Stimulated activated naive B cell treated with anti-CD40 and anti-IgM and Interleukin-4, amounts not matched to agents 10 μg/mL and 1 μg/mL and 100 μg/mL, for 72 hours (primary cell): ENCODE measurements at regions not wholly inside any gene's neighbourhood (a gene's known extent, or its start where the extent isn't known, plus 50 kb on each side); places are given as distances from the start of the nearest gene placed in this dataset.
"Not testable (repeated sequence)": the region's sequence is repeated elsewhere in the genome, so short reads cannot be mapped to it uniquely, and the experiment has no call there.

Source experiments
- ATAC-seq, 2 donors: fragments of 150-1000 bp; cut with Tn5 transposase; replicated peaks; 2 replicates each; pipeline ENCODE4 v1.10.0; 2021; ENCODE audit warnings: moderate library complexity in 1 of 2
- DNase-seq: peaks from one replicate; pipeline ENCODE4 v3.0.0; 2021
- H3K27ac Mint-ChIP-seq: one replicate; pipeline ENCODE4 v1.8.0; 2022; ENCODE audit warnings: mild to moderate bottlenecking, mixed read lengths
- H3K27me3 Mint-ChIP-seq, 2 donors: one replicate each; pipeline ENCODE4 v1.8.0; 2022; ENCODE audit warnings: mixed read lengths in 2 of 2
- H3K36me3 Mint-ChIP-seq, 2 donors: one replicate each; pipeline ENCODE4 v1.8.0; 2022; ENCODE audit warnings: mixed read lengths in 2 of 2, mild to moderate bottlenecking in 1 of 2
- H3K4me1 Mint-ChIP-seq, 2 donors: one replicate each; pipeline ENCODE4 v1.8.0; 2022; ENCODE audit warnings: mixed read lengths in 2 of 2, mild to moderate bottlenecking in 1 of 2
- H3K4me3 Mint-ChIP-seq, 2 donors: one replicate each; pipeline ENCODE4 v1.8.0; 2022; ENCODE audit warnings: mild to moderate bottlenecking in 2 of 2, mixed read lengths in 2 of 2, moderate library complexity in 1 of 2
- H3K9me3 Mint-ChIP-seq, 2 donors: one replicate each; pipeline ENCODE4 v1.8.0; 2022; ENCODE audit warnings: mixed read lengths in 2 of 2, mild to moderate bottlenecking in 1 of 2

DNA sequence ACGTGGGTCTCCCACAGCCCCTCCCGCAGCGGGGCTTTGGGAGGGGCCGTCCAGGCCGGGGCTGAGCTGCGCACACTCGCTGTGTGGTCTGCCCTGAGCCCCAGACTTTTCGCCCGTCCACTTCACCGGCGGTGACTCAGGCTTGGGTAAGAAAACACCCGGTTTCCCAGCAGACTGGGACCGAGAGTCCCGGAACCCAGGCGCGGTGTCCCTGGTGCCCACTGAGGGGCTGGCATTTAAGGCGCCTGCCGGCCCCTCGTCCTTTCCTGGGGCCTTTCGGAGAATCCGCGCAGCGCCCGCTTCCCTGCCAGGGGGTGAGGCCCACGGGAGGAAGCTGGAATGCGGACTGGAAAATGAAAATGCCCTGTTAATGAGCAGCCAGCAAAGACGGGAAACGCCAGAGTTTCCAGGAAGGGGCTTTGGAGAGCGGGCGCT is 100.3 kb downstream of the C16orf95 start:
- H3K4me1 Mint-ChIP-seq: no peaks in the 10 kb centered on the region
- H3K27ac Mint-ChIP-seq: no peak overlapping the region
- ATAC-seq (no peak), DNase-seq (no peak)
- H3K4me3 Mint-ChIP-seq: no peak overlapping the region
- H3K9me3 Mint-ChIP-seq: peaks cover 0 to 6% of the 10 kb centered on the region in 2 donors
- H3K36me3 Mint-ChIP-seq: no peaks in the 10 kb centered on the region
- peaks cover 7 to 9% of the 10 kb centered on the region in 2 donors for H3K27me3 Mint-ChIP-seq

DNA sequence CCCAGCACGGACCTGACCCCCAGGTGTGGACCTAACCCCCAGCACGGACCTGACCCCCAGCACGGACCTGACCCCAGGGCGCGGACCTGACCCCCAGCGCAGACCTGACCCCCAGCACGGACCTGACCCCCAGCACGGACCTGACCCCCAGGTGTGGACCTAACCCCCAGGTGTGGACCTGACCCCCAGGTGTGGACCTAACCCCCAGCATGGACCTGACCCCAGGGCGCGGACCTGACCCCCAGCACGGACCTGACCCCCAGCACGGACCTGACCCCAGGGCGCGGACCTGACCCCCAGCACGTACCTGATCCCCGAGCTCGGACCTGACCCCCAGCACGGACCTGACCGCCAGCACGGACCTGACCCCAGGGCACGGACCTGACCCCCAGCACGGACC is 99.4 kb downstream of the C16orf95 start:
- not testable (repeated sequence) for DNase-seq, H3K36me3 Mint-ChIP-seq, H3K4me1 Mint-ChIP-seq, H3K9me3 Mint-ChIP-seq, ATAC-seq, H3K4me3 Mint-ChIP-seq, H3K27me3 Mint-ChIP-seq, H3K27ac Mint-ChIP-seq

DNA sequence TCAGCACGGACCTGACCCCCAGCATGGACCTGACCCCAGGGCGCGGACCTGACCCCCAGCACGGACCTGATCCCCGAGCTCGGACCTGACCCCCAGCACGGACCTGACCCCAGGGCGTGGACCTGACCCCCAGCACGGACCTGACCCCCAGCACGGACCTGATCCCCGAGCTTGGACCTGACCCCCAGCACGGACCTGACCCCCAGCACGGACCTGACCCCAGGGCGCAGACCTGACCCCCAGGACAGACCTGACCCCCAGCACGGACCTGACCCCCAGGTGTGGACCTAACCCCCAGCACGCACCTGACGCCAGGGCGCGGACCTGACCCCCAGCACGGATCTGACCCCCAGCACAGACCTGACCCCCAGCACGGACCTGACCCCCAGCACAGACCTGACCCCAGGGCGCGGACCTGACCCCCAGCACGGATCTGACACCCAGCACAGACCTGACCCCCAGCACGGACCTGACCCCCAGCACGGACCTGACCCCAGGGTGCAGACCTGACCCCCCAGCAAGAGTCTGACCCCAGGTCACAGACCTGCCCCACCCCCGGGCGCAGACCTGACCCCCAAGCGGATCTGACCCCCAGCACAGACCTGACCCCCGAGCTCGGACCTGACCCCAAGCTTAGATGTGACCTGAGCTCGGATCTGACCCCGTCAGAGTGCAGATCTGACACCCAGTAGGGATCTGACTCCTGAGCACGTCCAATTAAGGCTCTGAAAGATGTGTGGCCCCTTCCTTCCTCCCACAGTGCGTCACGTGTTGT is 98.7 kb downstream of the C16orf95 start:
- Mint-ChIP-seq H3K4me3 (no peak overlapping the region), H3K4me1 (no peaks in the 10 kb centered on the region), H3K9me3 (peaks cover 0 to 6% of the 10 kb centered on the region in 2 donors), H3K27me3 (peaks cover 7 to 9% of the 10 kb centered on the region in 2 donors), H3K27ac (no peak overlapping the region), H3K36me3 (no peaks in the 10 kb centered on the region)
- no peak for DNase-seq
- ATAC-seq: no peak

DNA sequence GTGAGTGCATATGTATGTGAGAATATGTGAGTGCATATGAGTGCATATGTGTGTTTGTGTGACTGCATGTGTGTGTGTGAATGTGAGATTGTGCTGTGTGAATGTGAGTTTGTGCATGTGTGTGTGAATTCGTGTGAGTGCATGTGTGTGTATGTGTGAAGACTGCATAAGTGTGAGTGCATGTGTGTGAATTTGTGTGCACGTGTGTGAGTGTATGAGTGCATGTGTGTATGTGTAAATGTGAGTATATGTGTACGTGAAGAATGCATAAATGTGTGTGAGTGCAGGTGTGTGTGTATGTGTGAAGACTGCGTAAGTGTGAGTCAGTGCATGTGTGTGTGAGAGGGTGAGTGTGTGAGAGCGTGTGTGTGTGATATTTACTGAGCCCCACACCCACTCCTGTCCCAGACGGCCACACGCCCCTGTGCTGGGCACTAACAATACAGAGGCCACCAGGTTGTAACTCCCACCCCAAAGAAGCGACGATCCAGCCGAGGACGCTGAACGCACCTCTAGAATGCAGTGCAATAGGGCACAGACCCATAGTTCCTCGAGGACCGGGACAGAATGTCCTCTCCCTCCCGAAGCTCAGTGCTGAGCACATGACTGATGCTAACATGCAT is 97.8 kb downstream of the C16orf95 start:
- DNase-seq (no peak), ATAC-seq (no peak)
- Mint-ChIP-seq H3K4me3 (no peak overlapping the region), H3K4me1 (no peaks in the 10 kb centered on the region), H3K36me3 (no peaks in the 10 kb centered on the region), H3K9me3 (peaks cover 0 to 6% of the 10 kb centered on the region in 2 donors), H3K27me3 (peaks cover 7 to 9% of the 10 kb centered on the region in 2 donors), H3K27ac (no peak overlapping the region)

DNA sequence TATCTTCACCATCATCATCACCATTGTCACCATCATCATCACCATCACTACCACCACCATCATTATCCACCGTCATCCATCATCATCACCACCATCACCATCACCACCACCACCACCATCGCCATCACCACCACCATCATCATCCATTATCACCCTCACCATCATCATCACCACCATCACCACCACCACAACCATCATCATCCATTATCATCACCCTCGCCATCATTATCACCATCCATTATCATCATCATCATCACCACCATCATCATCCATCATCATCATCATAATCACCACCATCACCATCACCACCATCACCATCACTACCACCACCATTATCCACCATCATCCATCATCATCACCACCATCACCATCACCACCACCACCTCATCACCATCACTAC is 95.6 kb downstream of the C16orf95 start:
- H3K27me3 Mint-ChIP-seq: peaks cover 7 to 9% of the 10 kb centered on the region in 2 donors

DNA sequence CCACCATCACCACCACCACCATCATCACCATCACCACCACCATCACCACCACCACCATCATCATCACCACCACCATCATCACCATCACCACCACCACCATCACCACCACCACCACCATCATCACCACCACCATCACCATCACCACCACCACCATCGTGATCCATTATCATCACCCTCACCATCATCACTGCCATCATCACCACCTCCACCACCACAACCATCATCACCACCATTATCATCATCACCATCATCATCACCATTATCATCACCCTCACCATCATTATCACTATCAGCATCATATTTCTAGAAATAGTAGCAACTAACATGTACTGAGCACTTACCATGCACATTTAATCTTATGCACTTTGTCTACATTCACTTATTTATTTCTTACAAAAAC is 94.9 kb downstream of the C16orf95 start:
- ATAC-seq: no peak
- Mint-ChIP-seq H3K9me3 (peaks cover 0 to 6% of the 10 kb centered on the region in 2 donors), H3K27ac (no peak overlapping the region), H3K4me3 (no peak overlapping the region), H3K27me3 (peaks cover 7 to 9% of the 10 kb centered on the region in 2 donors), H3K4me1 (no peaks in the 10 kb centered on the region), H3K36me3 (no peaks in the 10 kb centered on the region)
- DNase-seq: no peak

More for the DNA sequence above, 95.6 kb downstream of the C16orf95 start:
- peaks cover 0 to 6% of the 10 kb centered on the region in 2 donors for H3K9me3 Mint-ChIP-seq
- H3K4me3 Mint-ChIP-seq: no peak overlapping the region
- H3K27ac Mint-ChIP-seq: no peak overlapping the region
- H3K4me1 Mint-ChIP-seq: no peaks in the 10 kb centered on the region
- ATAC-seq (no peak), DNase-seq (no peak)
- no peaks in the 10 kb centered on the region for H3K36me3 Mint-ChIP-seq

DNA sequence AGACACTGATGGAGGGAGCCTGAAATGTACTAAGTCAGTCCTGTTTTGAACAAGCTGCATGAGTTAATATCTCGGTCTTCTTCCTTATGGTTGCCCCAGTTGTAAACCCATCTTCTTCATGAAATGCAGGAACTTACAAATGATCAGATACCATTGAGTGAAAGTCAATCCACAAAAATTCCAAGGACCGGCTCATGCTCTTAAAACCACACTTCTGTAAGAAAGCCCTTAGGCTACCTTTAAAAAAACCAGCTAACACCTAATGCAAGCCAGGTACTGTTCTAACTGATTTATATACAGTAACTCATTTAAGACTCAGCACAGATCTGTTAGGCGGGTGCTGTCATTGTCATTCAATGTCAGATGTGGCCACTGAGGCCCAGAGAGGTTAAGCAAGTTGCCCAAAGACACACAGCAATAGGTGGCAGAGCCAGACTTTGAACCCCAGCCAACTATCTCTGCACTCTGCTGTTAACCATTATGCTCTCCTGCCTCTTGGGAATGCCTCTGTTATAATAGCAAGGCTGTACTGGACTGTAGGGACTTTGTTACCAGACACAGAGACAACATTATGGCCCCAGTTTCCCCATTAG is 93.4 kb downstream of the C16orf95 start:
- no peak overlapping the region for H3K4me3 Mint-ChIP-seq
- H3K27me3 Mint-ChIP-seq: peaks cover 8 to 11% of the 10 kb centered on the region in 2 donors
- H3K9me3 Mint-ChIP-seq: peaks cover 0 to 6% of the 10 kb centered on the region in 2 donors
- no peaks in the 10 kb centered on the region for H3K4me1 Mint-ChIP-seq
- no peak for ATAC-seq
- H3K36me3 Mint-ChIP-seq: no peaks in the 10 kb centered on the region
- H3K27ac Mint-ChIP-seq: no peak overlapping the region
- no peak for DNase-seq

DNA sequence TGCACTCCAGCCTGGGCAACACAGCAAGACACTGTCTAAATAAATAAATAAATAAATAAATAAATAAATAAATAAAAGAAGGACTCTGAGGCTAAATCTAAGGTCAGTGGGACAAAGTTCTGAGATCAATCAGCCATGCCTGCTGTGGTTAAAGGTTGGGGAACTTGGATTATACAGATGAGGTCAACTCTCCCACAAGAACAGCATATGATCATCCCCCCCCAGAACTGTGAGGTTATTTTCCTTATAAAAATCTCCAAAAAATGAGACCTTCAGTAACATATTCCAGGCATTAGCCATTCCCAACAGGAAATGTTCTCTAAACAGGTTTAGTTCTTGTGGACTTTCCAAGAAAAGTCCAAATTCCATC is 90.3 kb downstream of the C16orf95 start:
- H3K4me3 Mint-ChIP-seq: no peak overlapping the region
- H3K9me3 Mint-ChIP-seq: no peaks in the 10 kb centered on the region
- no peaks in the 10 kb centered on the region for H3K4me1 Mint-ChIP-seq
- no peaks in the 10 kb centered on the region for H3K36me3 Mint-ChIP-seq
- H3K27ac Mint-ChIP-seq: no peak overlapping the region
- H3K27me3 Mint-ChIP-seq: peaks cover 6 to 7% of the 10 kb centered on the region in 2 donors
- ATAC-seq (no peak), DNase-seq (no peak)

DNA sequence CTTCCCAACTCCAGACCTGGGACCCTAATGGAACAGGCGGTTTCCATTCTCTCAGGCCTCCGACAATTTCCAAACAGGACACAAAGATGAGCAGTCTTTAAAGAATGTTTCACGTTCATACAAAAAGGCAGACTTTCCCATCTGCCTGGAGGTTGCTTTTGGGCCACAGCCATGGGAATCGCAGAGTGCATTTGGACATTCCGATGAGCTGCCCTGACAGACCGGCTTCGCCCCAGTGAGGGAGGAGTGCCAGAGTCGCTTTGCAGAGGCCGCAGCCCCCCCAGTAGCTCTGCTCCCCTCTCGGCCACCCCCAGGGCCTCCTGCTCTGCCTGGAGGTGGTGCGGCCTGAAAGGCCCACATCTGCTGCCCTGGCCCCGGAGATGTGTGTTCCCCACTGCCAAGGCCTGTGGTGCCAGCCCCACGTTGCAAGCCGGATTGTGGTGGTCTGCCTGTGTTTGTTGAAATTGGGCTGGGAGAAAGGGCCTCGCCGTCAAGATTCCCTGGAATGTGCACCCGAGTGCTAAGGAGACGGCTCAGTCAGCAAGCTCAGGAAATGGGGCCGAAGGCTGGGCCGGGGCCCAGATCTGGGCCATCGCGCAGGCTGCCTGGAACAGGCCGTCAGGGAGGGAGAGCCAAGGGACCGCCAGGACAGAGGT is 89.8 kb downstream of the C16orf95 start:
- Mint-ChIP-seq H3K4me3 (no peak overlapping the region), H3K9me3 (no peaks in the 10 kb centered on the region), H3K36me3 (no peaks in the 10 kb centered on the region), H3K27ac (no peak overlapping the region), H3K27me3 (peaks cover 6 to 7% of the 10 kb centered on the region in 2 donors), H3K4me1 (no peaks in the 10 kb centered on the region)
- DNase-seq (no peak), ATAC-seq (no peak)

DNA sequence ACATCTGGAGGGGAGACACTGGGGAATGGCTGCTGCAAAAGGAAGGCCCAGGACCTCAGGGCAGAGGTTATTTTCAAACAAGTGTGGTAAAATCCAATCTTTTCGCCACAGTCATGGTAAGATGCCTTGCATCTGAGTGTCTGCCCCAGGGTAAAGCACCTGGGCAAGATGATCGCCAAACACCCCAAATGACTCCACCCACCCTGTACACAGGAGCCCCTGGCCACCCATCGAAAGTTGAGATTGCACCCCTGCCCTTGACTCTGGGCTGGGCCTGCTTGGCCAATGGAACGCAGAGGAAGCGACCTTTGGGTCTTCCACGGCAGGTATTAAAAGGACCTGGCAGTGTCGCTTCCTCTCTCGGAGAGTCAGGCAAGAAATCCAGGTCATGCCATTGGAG is 88.8 kb downstream of the C16orf95 start:
- ATAC-seq: no peak
- Mint-ChIP-seq H3K4me1 (no peaks in the 10 kb centered on the region), H3K36me3 (no peaks in the 10 kb centered on the region), H3K9me3 (no peaks in the 10 kb centered on the region), H3K27ac (no peak overlapping the region), H3K27me3 (peaks cover 6 to 10% of the 10 kb centered on the region in 2 donors), H3K4me3 (no peak overlapping the region)
- no peak for DNase-seq

DNA sequence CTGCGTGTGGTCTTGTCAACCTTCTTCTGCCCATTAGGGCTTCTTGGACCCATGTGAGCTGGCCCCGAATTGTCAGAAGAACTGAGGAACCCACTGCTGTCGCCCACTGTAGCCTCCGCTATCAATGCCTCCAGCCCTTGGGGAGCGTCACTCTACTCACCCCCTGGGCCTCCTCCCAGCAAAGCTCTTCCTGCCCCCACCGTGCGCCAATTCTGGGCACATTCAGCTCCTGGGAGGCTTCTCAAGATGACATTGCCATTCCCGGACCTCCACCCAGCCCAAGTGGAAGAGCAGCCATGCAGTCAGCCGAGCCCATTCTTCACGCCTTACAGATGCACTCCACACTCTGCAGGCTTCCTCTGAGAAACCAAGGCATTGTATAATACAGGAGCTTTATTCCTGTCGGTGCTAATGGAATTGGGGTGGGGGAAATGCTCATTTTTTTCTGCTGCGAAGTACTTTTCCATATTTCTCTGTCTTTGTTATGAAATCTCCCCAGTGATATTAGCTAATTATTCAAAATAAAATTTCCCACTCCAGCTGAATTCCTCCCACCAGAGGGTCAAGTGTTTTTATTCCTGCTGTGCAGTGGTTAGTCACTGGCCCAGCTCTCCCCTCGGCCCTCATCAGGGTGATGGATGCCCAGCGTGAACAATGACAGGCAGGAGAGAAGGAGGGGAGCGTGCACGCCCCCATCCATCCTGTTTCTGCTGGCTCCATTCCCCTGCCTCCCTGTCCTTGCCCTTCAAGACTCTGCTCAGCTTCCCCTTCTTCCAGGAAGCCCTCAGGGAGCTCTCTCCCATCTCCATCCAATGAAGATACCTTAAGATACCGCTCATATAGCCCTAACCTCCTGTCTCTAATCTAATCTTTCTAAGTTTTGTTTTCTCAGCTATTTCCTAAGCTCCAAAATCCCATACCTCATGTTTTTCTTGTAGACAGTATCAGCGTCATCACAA is 87.7 kb downstream of the C16orf95 start:
- H3K27ac Mint-ChIP-seq: no peak overlapping the region
- no peak overlapping the region for H3K4me3 Mint-ChIP-seq
- no peaks in the 10 kb centered on the region for H3K36me3 Mint-ChIP-seq
- DNase-seq: no peak
- no peaks in the 10 kb centered on the region for H3K9me3 Mint-ChIP-seq
- H3K4me1 Mint-ChIP-seq: no peaks in the 10 kb centered on the region
- H3K27me3 Mint-ChIP-seq: peaks cover 15 to 20% of the 10 kb centered on the region in 2 donors
- no peak for ATAC-seq

DNA sequence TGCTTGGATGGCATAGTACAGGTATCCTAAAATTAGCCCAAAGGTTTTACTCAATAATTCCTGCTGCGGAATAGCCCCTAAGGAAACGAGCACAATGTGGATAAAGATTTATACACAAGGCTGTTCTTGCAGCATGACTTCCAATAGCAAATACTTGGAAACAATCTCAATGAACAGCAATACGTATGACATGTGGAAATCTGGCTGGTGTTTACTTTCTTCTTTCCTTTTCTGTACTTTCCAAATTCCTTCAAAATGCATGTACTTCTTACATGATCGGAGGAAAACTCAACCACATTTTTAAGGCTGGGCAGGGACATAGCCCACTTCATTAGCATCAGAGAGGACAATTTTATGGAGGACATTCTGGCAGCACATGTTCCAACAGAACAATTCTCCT is 86.6 kb downstream of the C16orf95 start:
- no peak for ATAC-seq
- DNase-seq: no peak
- H3K27me3 Mint-ChIP-seq: peaks cover 23 to 30% of the 10 kb centered on the region in 2 donors
- no peak overlapping the region for H3K4me3 Mint-ChIP-seq
- no peak overlapping the region for H3K27ac Mint-ChIP-seq
- H3K4me1 Mint-ChIP-seq: peaks cover 1 to 2% of the 10 kb centered on the region in 2 donors
- H3K36me3 Mint-ChIP-seq: no peaks in the 10 kb centered on the region
- H3K9me3 Mint-ChIP-seq: no peaks in the 10 kb centered on the region

DNA sequence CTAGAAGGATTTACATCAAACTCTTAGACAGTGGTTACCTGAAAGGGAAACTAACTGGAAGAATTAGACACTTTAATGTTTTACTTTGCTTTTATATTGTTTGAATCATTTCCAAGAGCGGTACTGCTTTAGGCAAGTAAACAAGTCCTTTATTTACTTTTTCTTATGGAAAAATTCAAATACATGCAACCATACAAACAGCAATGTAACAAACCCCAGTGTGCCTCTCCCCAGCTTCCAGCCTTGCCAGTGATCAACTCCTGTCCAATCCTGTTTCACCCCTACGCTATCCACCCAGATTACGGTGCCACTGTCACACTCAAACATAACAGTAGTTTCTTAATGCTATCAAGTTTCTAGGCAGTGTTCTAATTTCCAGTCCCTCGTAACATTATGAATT is 85.9 kb downstream of the C16orf95 start:
- H3K9me3 Mint-ChIP-seq: no peaks in the 10 kb centered on the region
- H3K36me3 Mint-ChIP-seq: no peaks in the 10 kb centered on the region

More for the DNA sequence above, 85.9 kb downstream of the C16orf95 start:
- peaks cover 8 to 9% of the 10 kb centered on the region in 2 donors for H3K4me1 Mint-ChIP-seq
- H3K27ac Mint-ChIP-seq: no peak overlapping the region
- no peak overlapping the region for H3K4me3 Mint-ChIP-seq
- peaks cover 28 to 37% of the 10 kb centered on the region in 2 donors for H3K27me3 Mint-ChIP-seq
- no peak for ATAC-seq
- DNase-seq: no peak
